BE2C (cell line): ENCODE measurements at regions not wholly inside any gene's neighbourhood (a gene's known extent, or its start where the extent isn't known, plus 50 kb on each side); places are given as distances from the start of the nearest gene placed in this dataset.

Experiments
- DNase-seq: peaks from one replicate; pipeline ENCODE4 v3.0.0-alpha.2; 2020
- H3K27me3 ChIP-seq: fragments of 250-450 bp; sonication (Bioruptor Pico); 2 replicates; pipeline ENCODE4 v1.5.1; 2020; ENCODE audit warnings: mild to moderate bottlenecking
- H3K36me3 ChIP-seq: fragments of 250-450 bp; sonication (Bioruptor Pico); 2 replicates; pipeline ENCODE4 v1.5.1; 2020; ENCODE audit warnings: mild to moderate bottlenecking
- H3K4me1 ChIP-seq: fragments of 250-450 bp; sonication (Bioruptor Pico); 2 replicates; pipeline ENCODE4 v1.5.1; 2020
- H3K4me3 ChIP-seq: 2 replicates; pipeline ENCODE4 v1.5.1; 2011; ENCODE audit warnings: low read depth, low read length
- H3K9me3 ChIP-seq: fragments of 250-450 bp; sonication (Bioruptor Pico); 2 replicates; pipeline ENCODE4 v1.5.1; 2020
- TF ChIP-seq, protein P1 (sequence below): IDR thresholded peaks from 2 replicates; pipeline ENCODE4 v1.5.1; 2012; ENCODE audit warnings: mild to moderate bottlenecking, low read depth, low read length

DNA sequence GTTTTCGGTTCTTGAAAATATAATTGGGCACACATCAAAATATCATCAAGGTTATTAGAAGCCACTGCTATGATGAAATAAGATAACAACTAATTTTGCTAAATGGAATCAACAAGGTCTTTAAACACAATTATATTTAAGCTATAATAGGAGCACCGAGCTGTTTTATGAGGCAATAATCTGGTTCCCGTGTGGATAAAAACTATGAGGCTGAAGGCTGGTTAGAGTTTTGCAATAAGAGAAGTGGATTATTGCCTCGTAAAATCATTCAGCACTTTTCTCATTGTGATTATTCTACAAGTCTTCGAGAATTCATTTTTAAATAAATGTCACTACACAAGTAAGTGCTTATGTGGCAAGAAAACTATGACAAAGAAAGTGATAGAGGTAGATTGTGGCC is 975.7 kb upstream of the ADGRL2 start:
- Histone ChIP-seq H3K4me3 (no peak overlapping the region), H3K4me1 (no peaks in the 10 kb centered on the region), H3K27me3 (no peaks in the 10 kb centered on the region), H3K9me3 (no peaks in the 10 kb centered on the region), H3K36me3 (no peaks in the 10 kb centered on the region)
- TF ChIP-seq, protein P1, sequence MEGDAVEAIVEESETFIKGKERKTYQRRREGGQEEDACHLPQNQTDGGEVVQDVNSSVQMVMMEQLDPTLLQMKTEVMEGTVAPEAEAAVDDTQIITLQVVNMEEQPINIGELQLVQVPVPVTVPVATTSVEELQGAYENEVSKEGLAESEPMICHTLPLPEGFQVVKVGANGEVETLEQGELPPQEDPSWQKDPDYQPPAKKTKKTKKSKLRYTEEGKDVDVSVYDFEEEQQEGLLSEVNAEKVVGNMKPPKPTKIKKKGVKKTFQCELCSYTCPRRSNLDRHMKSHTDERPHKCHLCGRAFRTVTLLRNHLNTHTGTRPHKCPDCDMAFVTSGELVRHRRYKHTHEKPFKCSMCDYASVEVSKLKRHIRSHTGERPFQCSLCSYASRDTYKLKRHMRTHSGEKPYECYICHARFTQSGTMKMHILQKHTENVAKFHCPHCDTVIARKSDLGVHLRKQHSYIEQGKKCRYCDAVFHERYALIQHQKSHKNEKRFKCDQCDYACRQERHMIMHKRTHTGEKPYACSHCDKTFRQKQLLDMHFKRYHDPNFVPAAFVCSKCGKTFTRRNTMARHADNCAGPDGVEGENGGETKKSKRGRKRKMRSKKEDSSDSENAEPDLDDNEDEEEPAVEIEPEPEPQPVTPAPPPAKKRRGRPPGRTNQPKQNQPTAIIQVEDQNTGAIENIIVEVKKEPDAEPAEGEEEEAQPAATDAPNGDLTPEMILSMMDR = no peak
- DNase-seq = no peak

DNA sequence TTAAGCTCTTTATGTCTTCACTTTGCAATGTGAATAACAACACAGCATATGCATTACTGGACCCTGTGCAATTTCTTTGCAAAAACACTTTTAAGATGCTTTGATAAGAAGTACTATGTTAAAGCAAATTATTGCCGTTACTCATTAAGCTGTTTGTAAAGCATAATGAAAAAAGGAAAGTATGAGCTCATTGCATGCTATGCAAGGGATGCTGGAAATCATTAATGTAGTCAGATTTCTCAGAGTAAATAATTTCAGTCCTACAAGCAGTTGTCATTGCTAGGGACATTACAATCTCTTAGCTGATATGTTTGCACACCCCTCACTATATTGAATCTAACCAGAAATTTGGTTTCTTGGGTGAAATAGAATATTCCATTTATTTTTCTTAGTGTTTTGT is 982.5 kb upstream of the ADGRL2 start:
- no peaks in the 10 kb centered on the region for H3K36me3 ChIP-seq
- H3K27me3 ChIP-seq = no peaks in the 10 kb centered on the region
- no peaks in the 10 kb centered on the region for H3K9me3 ChIP-seq
- no peak overlapping the region for H3K4me3 ChIP-seq
- DNase-seq = no peak
- no peaks in the 10 kb centered on the region for H3K4me1 ChIP-seq
- TF ChIP-seq, protein P1 = no peak

DNA sequence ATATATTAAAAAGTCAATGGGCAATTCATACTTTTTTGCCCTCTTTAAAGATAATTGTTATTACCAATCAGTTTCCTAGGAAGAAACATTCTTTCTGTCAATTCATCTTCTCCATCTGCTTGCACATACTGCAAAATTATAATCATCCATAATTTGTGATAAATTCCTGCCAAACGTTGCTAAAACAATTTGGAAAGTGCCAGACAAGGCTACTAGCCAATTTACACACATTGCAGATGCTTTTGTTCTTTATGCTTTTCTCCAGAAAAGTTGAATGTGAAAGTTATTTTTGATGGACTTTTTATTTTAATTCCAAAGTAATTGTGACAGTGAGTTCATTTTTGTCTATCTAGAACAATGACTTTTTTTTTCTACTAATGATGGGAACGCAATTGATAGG is 992.8 kb upstream of the ADGRL2 start:
- Histone ChIP-seq H3K27me3 (no peaks in the 10 kb centered on the region), H3K36me3 (no peaks in the 10 kb centered on the region), H3K9me3 (no peaks in the 10 kb centered on the region), H3K4me3 (no peak overlapping the region), H3K4me1 (no peaks in the 10 kb centered on the region)
- DNase-seq = no peak
- TF ChIP-seq, protein P1 = no peak

DNA sequence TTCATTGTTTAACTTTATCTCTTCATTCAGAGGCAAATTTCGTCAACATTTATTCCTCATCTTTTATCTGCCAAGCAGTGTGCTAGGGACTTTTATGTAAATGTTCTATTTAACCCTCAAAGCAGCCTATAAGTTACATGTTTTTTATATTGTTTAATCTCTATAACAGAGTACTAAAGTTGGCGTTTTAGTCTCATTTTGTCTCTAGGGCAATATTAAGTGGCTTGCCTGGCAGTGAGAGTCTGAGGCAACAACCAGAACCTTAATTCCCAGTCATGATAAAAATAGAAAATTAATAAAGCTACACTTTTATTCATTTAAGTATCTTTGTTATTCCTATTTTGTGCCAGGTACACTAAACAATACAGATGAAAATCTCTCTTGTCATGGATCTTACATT is 994.3 kb upstream of the ADGRL2 start:
- TF ChIP-seq, protein P1 = no peak
- Histone ChIP-seq H3K4me3 (no peak overlapping the region), H3K9me3 (no peaks in the 10 kb centered on the region), H3K4me1 (no peaks in the 10 kb centered on the region), H3K36me3 (no peaks in the 10 kb centered on the region), H3K27me3 (no peaks in the 10 kb centered on the region)
- DNase-seq = no peak

DNA sequence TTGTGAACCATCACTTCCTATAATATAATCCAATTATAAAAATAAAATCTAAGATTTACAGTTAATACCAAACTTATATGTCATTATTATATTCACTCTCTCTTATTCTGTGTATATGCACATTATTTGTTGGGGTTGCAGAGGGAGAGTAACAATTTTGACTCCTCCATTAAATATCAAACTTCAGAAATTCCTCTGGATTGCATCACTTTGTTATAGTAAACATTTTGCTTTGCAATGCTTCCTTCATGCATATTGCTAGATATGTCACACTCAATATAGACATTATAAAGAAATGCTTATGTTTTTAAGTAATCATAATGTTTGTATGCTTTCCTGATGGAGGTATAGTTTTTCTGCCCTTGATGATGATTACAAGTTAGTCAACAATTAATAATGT is 999.0 kb upstream of the ADGRL2 start:
- no peaks in the 10 kb centered on the region for H3K27me3 ChIP-seq
- DNase-seq = no peak
- no peaks in the 10 kb centered on the region for H3K4me1 ChIP-seq
- H3K9me3 ChIP-seq = no peaks in the 10 kb centered on the region
- TF ChIP-seq, protein P1 = no peak
- H3K36me3 ChIP-seq = no peaks in the 10 kb centered on the region
- no peak overlapping the region for H3K4me3 ChIP-seq

DNA sequence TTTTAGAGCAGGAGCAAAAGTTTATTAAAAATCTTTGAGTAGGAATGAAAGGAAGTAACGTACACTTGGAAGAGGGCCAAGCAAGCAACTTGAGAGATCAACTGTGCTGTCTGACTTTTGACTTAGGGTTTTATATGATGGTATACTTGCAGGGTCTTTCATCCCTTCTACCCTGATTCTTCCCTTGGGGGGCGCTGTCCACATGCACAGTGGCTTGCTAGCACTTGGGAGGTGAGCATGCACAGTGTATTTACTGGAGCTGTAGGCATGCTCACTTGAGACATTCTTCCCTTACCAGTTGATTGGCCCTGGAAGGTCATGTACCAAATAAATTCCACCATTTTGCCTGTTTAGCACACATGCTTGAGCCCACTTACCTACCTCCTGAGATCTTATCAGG is 1001.3 kb upstream of the ADGRL2 start:
- peak; percentile 19 for DNase-seq
- Histone ChIP-seq H3K4me3 (no peak overlapping the region), H3K9me3 (no peaks in the 10 kb centered on the region), H3K27me3 (no peaks in the 10 kb centered on the region), H3K4me1 (no peaks in the 10 kb centered on the region), H3K36me3 (no peaks in the 10 kb centered on the region)
- TF ChIP-seq, protein P1 = peak; percentile 41
